GM18519 (cell line): ENCODE measurements at regions not wholly inside any gene's neighbourhood (a gene's known extent, or its start where the extent isn't known, plus 50 kb on each side); places are given as distances from the start of the nearest gene placed in this dataset.

ENCODE experiments used
- ATAC-seq: cut with Tn5 transposase; IDR thresholded peaks from one replicate; pipeline ENCODE4 v1.9.1; 2021; ENCODE audit warnings: mild to moderate bottlenecking, moderate library complexity; ENCODE audit not compliant: unreplicated experiment, low FRiP score

- ATAC-seq, result no peak
Observed at GRCh38 chr1:65486613-65487012, 66.1 kb downstream of the LEPR start.

GRCh38 chr1:65489481-65489880 lies 69.0 kb downstream of the LEPR start:
- no peak for ATAC-seq

GRCh38 chr1:65490231-65491009 lies 70.0 kb downstream of the LEPR start:
- no peak for ATAC-seq

GRCh38 chr1:65491472-65491871 lies 71.0 kb downstream of the LEPR start:
- ATAC-seq, result no peak

- no peak for ATAC-seq
Observed at GRCh38 chr1:65493802-65494201, 73.3 kb downstream of the LEPR start.

- ATAC-seq, result no peak
Observed at GRCh38 chr1:65494671-65495070, 74.2 kb downstream of the LEPR start.

GRCh38 chr1:65495137-65495536 lies 74.7 kb downstream of the LEPR start:
- ATAC-seq, result no peak

GRCh38 chr1:65497256-65497830 lies 76.9 kb downstream of the LEPR start:
- ATAC-seq, result no peak

- no peak for ATAC-seq
Observed at GRCh38 chr1:65503427-65503826, 83.0 kb downstream of the LEPR start.

GRCh38 chr1:65504263-65504662 lies 83.8 kb downstream of the LEPR start:
- ATAC-seq, result no peak

GRCh38 chr1:65505547-65506300 lies 85.3 kb downstream of the LEPR start:
- no peak for ATAC-seq

- ATAC-seq, result no peak
Observed at GRCh38 chr1:65508051-65508450, 87.6 kb downstream of the LEPR start.

GRCh38 chr1:65509912-65510680 lies 89.6 kb downstream of the LEPR start:
- ATAC-seq, result no peak

GRCh38 chr1:65510961-65511360 lies 90.5 kb downstream of the LEPR start:
- ATAC-seq, result no peak

GRCh38 chr1:65512383-65512782 lies 91.9 kb downstream of the LEPR start:
- no peak for ATAC-seq

GRCh38 chr1:65512967-65513780 lies 92.7 kb downstream of the LEPR start:
- no peak for ATAC-seq

- no peak for ATAC-seq
Observed at GRCh38 chr1:65514041-65514440, 93.6 kb downstream of the LEPR start.

- ATAC-seq, result no peak
Observed at GRCh38 chr1:65524931-65525265, 104.4 kb downstream of the LEPR start.

GRCh38 chr1:65525266-65526048 lies 105.0 kb downstream of the LEPR start:
- no peak for ATAC-seq
